ENCODE measurements at regions not wholly inside any gene's neighbourhood (a gene's known extent, or its start where the extent isn't known, plus 50 kb on each side); places are given as distances from the start of the nearest gene placed in this dataset.

GRCh38 chr1:222865718-222866117 lies 50.9 kb downstream of the DISP1 start:
- DNase-seq, result no peak
- Mint-ChIP-seq H3K4me1 (peaks cover 3% of the 10 kb centered on the region), H3K4me3 (no peak overlapping the region), H3K27ac (no peak overlapping the region), H3K36me3 (ENCODE audit: low read depth) (no peaks in the 10 kb centered on the region), H3K9me3 (no peaks in the 10 kb centered on the region), H3K27me3 (no peaks in the 10 kb centered on the region)
- intact Hi-C loops (cut with micrococcal nuclease), result no loop called here

- Mint-ChIP-seq H3K27me3 (no peaks in the 10 kb centered on the region), H3K9me3 (peaks cover under 1% of the 10 kb centered on the region), H3K27ac (no peak overlapping the region), H3K4me3 (no peak overlapping the region), H3K4me1 (no peaks in the 10 kb centered on the region), H3K36me3 (ENCODE audit: low read depth) (no peaks in the 10 kb centered on the region)
- no peak for DNase-seq
- intact Hi-C loops (cut with micrococcal nuclease), result no loop called here
Measured at GRCh38 chr1:222867316-222867715, 52.5 kb downstream of the DISP1 start.

- intact Hi-C loops (cut with micrococcal nuclease), result no loop called here
- no peak overlapping the region for H3K4me3 Mint-ChIP-seq
- peaks cover 10% of the 10 kb centered on the region for H3K9me3 Mint-ChIP-seq
- H3K27me3 Mint-ChIP-seq, result no peaks in the 10 kb centered on the region
- DNase-seq, result no peak
- peaks cover 5% of the 10 kb centered on the region for H3K4me1 Mint-ChIP-seq
- H3K27ac Mint-ChIP-seq, result no peak overlapping the region
- peaks cover 3% of the 10 kb centered on the region for H3K36me3 Mint-ChIP-seq (ENCODE audit: low read depth)
Measured at GRCh38 chr1:222876182-222876581, 61.3 kb downstream of the DISP1 start.

- Mint-ChIP-seq H3K4me3 (no peak overlapping the region), H3K27ac (no peak overlapping the region), H3K4me1 (peaks cover 5% of the 10 kb centered on the region), H3K36me3 (ENCODE audit: low read depth) (peaks cover 3% of the 10 kb centered on the region), H3K27me3 (no peaks in the 10 kb centered on the region), H3K9me3 (peaks cover 6% of the 10 kb centered on the region)
- DNase-seq, result no peak
- intact Hi-C loops (cut with micrococcal nuclease), result no loop called here
Measured at GRCh38 chr1:222877854-222878253, 63.0 kb downstream of the DISP1 start.

- intact Hi-C loops (cut with micrococcal nuclease), result loop anchor here (1.0 to 5.0 kb wide), 2 partner anchors 16 to 63 kb away; partner anchors contain the start of gene DISP1
- no peaks in the 10 kb centered on the region for H3K36me3 Mint-ChIP-seq (ENCODE audit: low read depth)
- peaks cover 4% of the 10 kb centered on the region for H3K4me1 Mint-ChIP-seq
- H3K4me3 Mint-ChIP-seq, result no peak overlapping the region
- peaks cover 6% of the 10 kb centered on the region for H3K9me3 Mint-ChIP-seq
- no peak for DNase-seq
- H3K27ac Mint-ChIP-seq, result peak overlapping the region; percentile 29
- H3K27me3 Mint-ChIP-seq, result no peaks in the 10 kb centered on the region
Measured at GRCh38 chr1:222880587-222880986, 65.7 kb downstream of the DISP1 start.

- Mint-ChIP-seq H3K4me1 (peaks cover 2% of the 10 kb centered on the region), H3K36me3 (ENCODE audit: low read depth) (no peaks in the 10 kb centered on the region), H3K27ac (no peak overlapping the region), H3K9me3 (no peaks in the 10 kb centered on the region), H3K27me3 (no peaks in the 10 kb centered on the region), H3K4me3 (no peak overlapping the region)
- intact Hi-C loops (cut with micrococcal nuclease), result no loop called here
- no peak for DNase-seq
Measured at GRCh38 chr1:222886194-222886854, 71.5 kb downstream of the DISP1 start.

GRCh38 chr1:222886878-222887351 lies 72.1 kb downstream of the DISP1 start:
- no peak for DNase-seq
- no peaks in the 10 kb centered on the region for H3K36me3 Mint-ChIP-seq (ENCODE audit: low read depth)
- H3K27me3 Mint-ChIP-seq, result no peaks in the 10 kb centered on the region
- H3K4me3 Mint-ChIP-seq, result no peak overlapping the region
- peaks cover 2% of the 10 kb centered on the region for H3K4me1 Mint-ChIP-seq
- H3K27ac Mint-ChIP-seq, result no peak overlapping the region
- intact Hi-C loops (cut with micrococcal nuclease), result no loop called here
- H3K9me3 Mint-ChIP-seq, result no peaks in the 10 kb centered on the region

- Mint-ChIP-seq H3K36me3 (ENCODE audit: low read depth) (no peaks in the 10 kb centered on the region), H3K9me3 (no peaks in the 10 kb centered on the region), H3K27ac (no peak overlapping the region), H3K4me3 (no peak overlapping the region), H3K4me1 (peaks cover 2% of the 10 kb centered on the region), H3K27me3 (no peaks in the 10 kb centered on the region)
- intact Hi-C loops (cut with micrococcal nuclease), result no loop called here
- no peak for DNase-seq
Measured at GRCh38 chr1:222889440-222889839, 74.6 kb downstream of the DISP1 start.

- Mint-ChIP-seq H3K27me3 (no peaks in the 10 kb centered on the region), H3K27ac (no peak overlapping the region), H3K9me3 (no peaks in the 10 kb centered on the region), H3K4me3 (no peak overlapping the region), H3K4me1 (peaks cover 2% of the 10 kb centered on the region), H3K36me3 (ENCODE audit: low read depth) (no peaks in the 10 kb centered on the region)
- intact Hi-C loops (cut with micrococcal nuclease), result loop anchor here (10.0 kb wide), 1 partner anchor 236 kb away; no protein-coding TSS in a partner anchor
- no peak for DNase-seq
Measured at GRCh38 chr1:222890716-222891115, 75.9 kb downstream of the DISP1 start.

- H3K27me3 Mint-ChIP-seq, result no peaks in the 10 kb centered on the region
- no peaks in the 10 kb centered on the region for H3K36me3 Mint-ChIP-seq (ENCODE audit: low read depth)
- intact Hi-C loops (cut with micrococcal nuclease), result loop anchor here (10.0 kb wide), 1 partner anchor 237 kb away; no protein-coding TSS in a partner anchor
- no peak overlapping the region for H3K27ac Mint-ChIP-seq
- no peak overlapping the region for H3K4me3 Mint-ChIP-seq
- no peaks in the 10 kb centered on the region for H3K9me3 Mint-ChIP-seq
- peaks cover 2% of the 10 kb centered on the region for H3K4me1 Mint-ChIP-seq
- DNase-seq, result no peak
Measured at GRCh38 chr1:222891578-222891977, 76.7 kb downstream of the DISP1 start.

GRCh38 chr1:222892137-222892769 lies 77.4 kb downstream of the DISP1 start:
- H3K4me3 Mint-ChIP-seq, result no peak overlapping the region
- no peaks in the 10 kb centered on the region for H3K9me3 Mint-ChIP-seq
- peaks cover 9% of the 10 kb centered on the region for H3K4me1 Mint-ChIP-seq
- H3K27ac Mint-ChIP-seq, result no peak overlapping the region
- no peaks in the 10 kb centered on the region for H3K27me3 Mint-ChIP-seq
- intact Hi-C loops (cut with micrococcal nuclease), result loop anchor here (10.0 kb wide), 1 partner anchor 237 kb away; no protein-coding TSS in a partner anchor
- H3K36me3 Mint-ChIP-seq (ENCODE audit: low read depth), result no peaks in the 10 kb centered on the region
- no peak for DNase-seq

GRCh38 chr1:222893255-222893654 lies 78.4 kb downstream of the DISP1 start:
- peaks cover 12% of the 10 kb centered on the region for H3K4me1 Mint-ChIP-seq
- H3K4me3 Mint-ChIP-seq, result no peak overlapping the region
- no peak overlapping the region for H3K27ac Mint-ChIP-seq
- H3K36me3 Mint-ChIP-seq (ENCODE audit: low read depth), result no peaks in the 10 kb centered on the region
- no peaks in the 10 kb centered on the region for H3K9me3 Mint-ChIP-seq
- H3K27me3 Mint-ChIP-seq, result no peaks in the 10 kb centered on the region
- intact Hi-C loops (cut with micrococcal nuclease), result loop anchor here (10.0 kb wide), 1 partner anchor 238 kb away; no protein-coding TSS in a partner anchor
- no peak for DNase-seq

- Mint-ChIP-seq H3K4me1 (peaks cover 12% of the 10 kb centered on the region), H3K4me3 (no peak overlapping the region), H3K9me3 (no peaks in the 10 kb centered on the region), H3K27ac (no peak overlapping the region), H3K36me3 (ENCODE audit: low read depth) (no peaks in the 10 kb centered on the region), H3K27me3 (no peaks in the 10 kb centered on the region)
- intact Hi-C loops (cut with micrococcal nuclease), result loop anchor here (10.0 kb wide), 1 partner anchor 240 kb away; no protein-coding TSS in a partner anchor
- no peak for DNase-seq
Measured at GRCh38 chr1:222894331-222894730, 79.5 kb downstream of the DISP1 start.

Data from activated CD4-positive, alpha-beta T cell treated with anti-CD3 and anti-CD28 coated beads, Interleukin-2, amount 10 ng/mL, durations not matched to agents 24 days and 14 days (primary cell).